Neuronal stem cell (in vitro differentiated cells): ENCODE measurements at regions not wholly inside any gene's neighbourhood (a gene's known extent, or its start where the extent isn't known, plus 50 kb on each side); places are given as distances from the start of the nearest gene placed in this dataset.

ENCODE experiments used
- DNase-seq: peaks from one replicate; pipeline ENCODE4 v3.0.0-alpha.2; 2013; ENCODE audit warnings: low spot score
- H2AFZ ChIP-seq: one replicate; pipeline ENCODE4 v1.6.1; 2013; ENCODE audit warnings: mild to moderate bottlenecking, low read length, inconsistent platforms
- H2AK5ac ChIP-seq: 2 replicates; pipeline ENCODE4 v1.6.1; 2013; ENCODE audit warnings: low read depth, mild to moderate bottlenecking, inconsistent platforms, low read length, moderate library complexity, mixed read lengths
- H2BK120ac ChIP-seq: 2 replicates; pipeline ENCODE4 v1.6.1; 2013; ENCODE audit warnings: low read depth, mild to moderate bottlenecking, inconsistent platforms, low read length, moderate library complexity, mixed read lengths
- H2BK12ac ChIP-seq: one replicate; pipeline ENCODE4 v1.6.1; 2013; ENCODE audit warnings: low read length, inconsistent platforms
- H2BK15ac ChIP-seq: 2 replicates; pipeline ENCODE4 v1.6.1; 2013; ENCODE audit warnings: mild to moderate bottlenecking, low read length, inconsistent platforms, mixed read lengths
- H2BK5ac ChIP-seq: one replicate; pipeline ENCODE4 v1.6.1; 2013; ENCODE audit warnings: inconsistent platforms, mild to moderate bottlenecking, low read length, moderate library complexity
- H3K14ac ChIP-seq: one replicate; pipeline ENCODE4 v1.6.1; 2013; ENCODE audit warnings: low read length, inconsistent platforms
- H3K18ac ChIP-seq: 2 replicates; pipeline ENCODE4 v1.6.1; 2013; ENCODE audit warnings: low read length, inconsistent platforms
- H3K23ac ChIP-seq: 2 replicates; pipeline ENCODE4 v1.6.1; 2013; ENCODE audit warnings: low read depth, mild to moderate bottlenecking, mixed read lengths, low read length, inconsistent platforms; ENCODE audit not compliant: poor library complexity
- H3K27ac ChIP-seq: replicated peaks from 3 replicates; pipeline ENCODE4 v1.5.1; 2013; ENCODE audit warnings: low read length, inconsistent platforms
- H3K27me3 ChIP-seq, 3 experiments: 2 replicates each; pipeline ENCODE4 v1.6.1; 2013; ENCODE audit warnings: low read length in 3 of 3, mild to moderate bottlenecking in 2 of 3, inconsistent platforms in 1 of 3, low read depth in 1 of 3, mixed read lengths in 1 of 3, moderate library complexity in 1 of 3; ENCODE audit not compliant: control insufficient read depth in 3 of 3, insufficient read depth in 3 of 3
- H3K36me3 ChIP-seq, 2 donors: replicated peaks in 1 of 2; 2 replicates each; pipeline ENCODE4 v1.6.1; 2013; ENCODE audit warnings: low read length in 2 of 2; ENCODE audit not compliant: control insufficient read depth in 2 of 2, insufficient read depth in 2 of 2
- H3K4ac ChIP-seq: 2 replicates; pipeline ENCODE4 v1.6.1; 2013; ENCODE audit warnings: inconsistent platforms, mild to moderate bottlenecking, low read length, moderate library complexity
- H3K4me1 ChIP-seq, 2 donors: 1 replicate in 1 of 2; 2 replicates in 1 of 2; pipeline ENCODE4 v1.6.1; 2013; ENCODE audit warnings: low read length in 2 of 2, low read depth in 1 of 2; ENCODE audit not compliant: control insufficient read depth in 2 of 2, insufficient read depth in 1 of 2
- H3K4me2 ChIP-seq: one replicate; pipeline ENCODE4 v1.6.1; 2013; ENCODE audit warnings: mild to moderate bottlenecking, low read length, inconsistent platforms; ENCODE audit not compliant: insufficient read depth, poor library complexity, severe bottlenecking
- H3K4me3 ChIP-seq, 2 donors: 2 replicates each; pipeline ENCODE4 v1.5.1; 2013; ENCODE audit warnings: low read length in 2 of 2, mild to moderate bottlenecking in 2 of 2, inconsistent platforms in 1 of 2, moderate library complexity in 1 of 2
- H3K79me1 ChIP-seq: one replicate; pipeline ENCODE4 v1.6.1; 2013; ENCODE audit warnings: low read depth, mild to moderate bottlenecking, inconsistent platforms, low read length, moderate library complexity
- H3K9ac ChIP-seq: one replicate; pipeline ENCODE4 v1.6.1; 2013; ENCODE audit warnings: mild to moderate bottlenecking, low read depth, low read length, inconsistent platforms; ENCODE audit not compliant: poor library complexity
- H3K9me3 ChIP-seq, 2 donors: replicated peaks in 1 of 2; 2 replicates each; pipeline versions ENCODE3 to v1.6.1; 2013; ENCODE audit warnings: low read length in 2 of 2, mild to moderate bottlenecking in 2 of 2, inconsistent platforms in 1 of 2, low read depth in 1 of 2, mixed read lengths in 1 of 2, moderate library complexity in 1 of 2; ENCODE audit not compliant: control insufficient read depth in 2 of 2, insufficient read depth in 1 of 2
- H4K8ac ChIP-seq: one replicate; pipeline ENCODE4 v1.6.1; 2013; ENCODE audit warnings: low read depth, mild to moderate bottlenecking, inconsistent platforms, low read length, moderate library complexity
- H4K91ac ChIP-seq: one replicate; pipeline ENCODE4 v1.6.1; 2013; ENCODE audit warnings: low read length, low read depth, mild to moderate bottlenecking, inconsistent platforms; ENCODE audit not compliant: poor library complexity
- WGBS, 2 donors: extraction: QIAGEN DNeasy Blood & Tissue Kit; methylation state at CpG; one replicate each; pipeline ENCODE4 v1.1.7; 2013; ENCODE audit warnings: missing lambda C conversion rate in 2 of 2, mixed read lengths in 1 of 2; ENCODE audit not compliant: insufficient read length in 2 of 2, insufficient replicate concordance in 1 of 2; ENCODE audit errors: extremely low coverage in 2 of 2; 5-methylcytosine and 5-hydroxymethylcytosine counted together

DNA sequence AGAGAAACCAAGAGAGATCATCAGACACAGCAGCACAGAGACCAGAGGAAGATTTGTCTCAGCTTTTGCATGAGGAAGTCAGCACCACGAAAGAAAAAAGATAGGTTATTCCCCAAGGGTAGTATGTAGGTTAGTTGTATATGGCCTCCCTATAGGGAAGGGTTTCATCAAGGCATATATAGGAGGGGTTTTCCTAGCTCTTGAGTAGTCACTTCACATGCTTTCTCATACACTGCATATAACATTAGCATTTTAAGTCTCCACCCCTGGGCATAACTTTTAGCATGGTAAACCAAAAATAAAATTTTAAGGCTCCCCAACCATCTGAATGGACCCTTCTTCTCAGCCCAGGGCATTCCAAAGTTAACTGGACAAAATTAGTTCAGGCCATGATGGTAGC lies 1571.6 kb upstream of the ACO1 start:
- no peak overlapping the region for H2AK5ac ChIP-seq
- no CpG with 5 or more reads among the region's 1 CpG for WGBS, 2 donors
- H3K4ac ChIP-seq: no peak overlapping the region
- peaks cover 0 to 9% of the 10 kb centered on the region in 2 donors for H3K4me1 ChIP-seq
- no peak overlapping the region for H4K8ac ChIP-seq
- H3K4me3 ChIP-seq: no peak overlapping the region
- H3K9me3 ChIP-seq: no peaks in the 10 kb centered on the region
- no peak overlapping the region for H3K4me2 ChIP-seq
- no peak overlapping the region for H2BK120ac ChIP-seq
- H3K14ac ChIP-seq: no peak overlapping the region
- H2BK15ac ChIP-seq: no peak overlapping the region
- no peak overlapping the region for H2BK12ac ChIP-seq
- no peak overlapping the region for H3K27ac ChIP-seq
- no peak overlapping the region for H4K91ac ChIP-seq
- H3K23ac ChIP-seq: no peak overlapping the region
- H3K27me3 ChIP-seq: no peaks in the 10 kb centered on the region
- no peak overlapping the region for H2AFZ ChIP-seq
- H3K18ac ChIP-seq: no peak overlapping the region
- no peak overlapping the region for H3K9ac ChIP-seq
- no peaks in the 10 kb centered on the region for H3K79me1 ChIP-seq
- DNase-seq: no peak
- no peaks in the 10 kb centered on the region for H3K36me3 ChIP-seq
- no peak overlapping the region for H2BK5ac ChIP-seq

DNA sequence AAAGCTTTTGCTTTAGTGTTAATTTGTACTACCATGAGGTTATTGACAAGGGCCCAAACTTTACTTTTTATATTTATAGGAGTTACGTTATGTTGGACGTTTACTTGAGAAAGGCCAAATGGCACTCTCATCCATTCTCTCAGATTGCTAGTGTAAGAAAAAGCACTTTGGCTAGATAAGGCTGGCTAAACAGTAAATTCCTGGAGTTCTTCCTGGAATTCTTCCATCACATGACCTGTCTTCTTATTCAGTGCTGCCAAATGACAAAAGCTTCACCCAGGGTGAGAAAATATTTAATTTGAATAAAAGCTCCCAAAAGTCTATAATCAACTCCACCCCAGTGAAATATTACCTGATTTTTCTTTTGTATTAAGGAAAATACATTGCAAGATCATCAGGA lies 1568.9 kb upstream of the ACO1 start:
- Histone ChIP-seq H2BK5ac (no peak overlapping the region), H3K4ac (no peak overlapping the region), H3K27me3 (no peaks in the 10 kb centered on the region), H3K14ac (no peak overlapping the region), H3K23ac (no peak overlapping the region), H2BK15ac (no peak overlapping the region), H3K27ac (no peak overlapping the region), H3K4me3 (no peak overlapping the region), H3K9ac (no peak overlapping the region), H3K9me3 (no peaks in the 10 kb centered on the region), H3K18ac (no peak overlapping the region), H2BK12ac (no peak overlapping the region), H3K4me1 (peaks cover 0 to 9% of the 10 kb centered on the region in 2 donors), H4K91ac (no peak overlapping the region), H2BK120ac (no peak overlapping the region), H3K36me3 (no peaks in the 10 kb centered on the region), H4K8ac (no peak overlapping the region), H3K4me2 (no peak overlapping the region), H2AK5ac (no peak overlapping the region), H3K79me1 (no peaks in the 10 kb centered on the region), H2AFZ (peak overlapping the region; percentile 70)
- no peak for DNase-seq
- no CpG with 5 or more reads among the region's 2 CpGs for WGBS, 2 donors

DNA sequence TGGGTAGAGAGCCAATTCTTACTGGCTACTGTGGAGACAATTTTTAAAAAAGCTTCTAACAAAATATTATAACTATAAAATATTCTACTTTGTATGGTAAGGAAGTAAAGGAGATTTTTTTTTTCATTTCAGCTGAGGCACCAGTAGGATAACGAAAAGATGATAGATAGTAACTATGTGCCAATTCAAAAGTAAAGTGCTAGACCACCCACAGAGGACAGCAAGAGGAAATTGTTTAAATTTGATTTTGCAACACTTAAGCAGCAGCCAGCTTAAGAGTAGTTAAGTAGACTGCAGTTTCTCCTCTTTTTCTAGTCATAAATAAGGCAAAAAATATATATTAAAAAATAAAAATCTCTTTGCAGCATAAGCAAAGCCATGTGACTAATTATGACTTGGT lies 1539.3 kb upstream of the ACO1 start:
- Histone ChIP-seq H2AFZ (no peak overlapping the region), H3K9ac (no peak overlapping the region), H3K27ac (no peak overlapping the region), H3K23ac (no peak overlapping the region), H3K36me3 (no peaks in the 10 kb centered on the region), H3K9me3 (no peaks in the 10 kb centered on the region), H3K4ac (no peak overlapping the region), H2AK5ac (no peak overlapping the region), H3K14ac (no peak overlapping the region), H4K91ac (no peak overlapping the region), H3K79me1 (no peaks in the 10 kb centered on the region), H4K8ac (no peak overlapping the region), H3K27me3 (no peaks in the 10 kb centered on the region), H2BK15ac (no peak overlapping the region), H2BK120ac (no peak overlapping the region), H3K4me3 (no peak overlapping the region), H2BK12ac (no peak overlapping the region), H3K18ac (no peak overlapping the region), H3K4me1 (peaks cover 0 to 4% of the 10 kb centered on the region in 2 donors), H2BK5ac (no peak overlapping the region), H3K4me2 (no peak overlapping the region)
- no peak for DNase-seq
- WGBS, 2 donors: no CpG with 5 or more reads among the region's 1 CpG

DNA sequence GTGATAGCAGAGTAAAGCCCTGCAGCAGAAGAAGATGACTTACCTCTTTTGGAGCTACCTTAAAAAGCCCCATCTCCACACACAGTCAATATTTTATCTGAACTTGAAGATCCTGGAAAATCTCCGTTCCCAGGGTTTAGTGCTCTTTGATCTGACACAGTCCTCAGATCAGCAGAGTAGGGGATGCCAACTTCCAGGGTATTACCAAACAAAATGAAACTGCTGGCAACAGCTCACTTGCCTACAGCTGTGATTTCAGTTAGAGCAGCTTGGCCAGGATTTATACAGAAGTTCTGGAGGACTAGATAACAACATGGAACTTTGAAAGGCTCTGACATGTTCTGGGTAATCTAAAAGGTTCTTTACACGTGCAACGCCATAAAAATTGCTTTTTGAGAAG lies 1537.8 kb upstream of the ACO1 start:
- no CpG with 5 or more reads among the region's 3 CpGs for WGBS, 2 donors
- DNase-seq: no peak
- peaks cover 0 to 4% of the 10 kb centered on the region in 2 donors for H3K4me1 ChIP-seq
- H3K23ac ChIP-seq: no peak overlapping the region
- H3K14ac ChIP-seq: no peak overlapping the region
- H2BK12ac ChIP-seq: no peak overlapping the region
- no peak overlapping the region for H4K8ac ChIP-seq
- no peaks in the 10 kb centered on the region for H3K27me3 ChIP-seq
- H4K91ac ChIP-seq: no peak overlapping the region
- H3K27ac ChIP-seq: no peak overlapping the region
- no peak overlapping the region for H2BK120ac ChIP-seq
- H3K36me3 ChIP-seq: no peaks in the 10 kb centered on the region
- no peak overlapping the region for H3K9ac ChIP-seq
- no peak overlapping the region for H3K4ac ChIP-seq
- H3K4me3 ChIP-seq: no peak overlapping the region
- H2AFZ ChIP-seq: peak overlapping the region; percentile 49
- H3K79me1 ChIP-seq: no peaks in the 10 kb centered on the region
- peaks cover 2 to 6% of the 10 kb centered on the region in 2 donors for H3K9me3 ChIP-seq
- no peak overlapping the region for H2BK15ac ChIP-seq
- no peak overlapping the region for H3K18ac ChIP-seq
- H2AK5ac ChIP-seq: no peak overlapping the region
- H2BK5ac ChIP-seq: no peak overlapping the region
- no peak overlapping the region for H3K4me2 ChIP-seq
